Prostate gland (tissue), 2 donors: ENCODE measurements at regions not wholly inside any gene's neighbourhood (a gene's known extent, or its start where the extent isn't known, plus 50 kb on each side); places are given as distances from the start of the nearest gene placed in this dataset.

Experiments used
- DNase-seq: peaks from one replicate; pipeline ENCODE4 v3.0.0-alpha.2; 2019; ENCODE audit warnings: low spot score
- H3K27ac ChIP-seq, 2 donors: fragments of 200-600 bp; sonication (generic); 2 replicates each; pipeline ENCODE4 v1.5.1; 2017 to 2019
- H3K27me3 ChIP-seq: fragments of 200-600 bp; sonication (generic); replicated peaks from 2 replicates; pipeline ENCODE4 v1.5.1; 2019; ENCODE audit not compliant: insufficient read depth
- H3K36me3 ChIP-seq, 2 donors: fragments of 200-600 bp; sonication (generic); 1 replicate in 1 of 2; 2 replicates in 1 of 2; pipeline versions ENCODE4 v1.5.1 to v1.8.1; 2017 to 2019
- H3K4me1 ChIP-seq: fragments of 200-600 bp; sonication (generic); replicated peaks from 2 replicates; pipeline ENCODE4 v1.5.1; 2019
- H3K4me3 ChIP-seq, 2 donors: fragments of 200-600 bp; sonication (generic); 2 replicates each; pipeline ENCODE4 v1.5.1; 2017 to 2019
- H3K9me3 ChIP-seq: fragments of 200-600 bp; sonication (generic); 2 replicates; pipeline ENCODE4 v1.5.1; 2017
- CTCF ChIP-seq, 4 experiments: fragments of 200-600 bp in 2 of 4; fragments of 450-650 bp in 2 of 4; sonication (generic) in 2 of 4; IDR thresholded peaks; 1 replicate in 3 of 4; 2 replicates in 1 of 4; pipeline ENCODE4 v1.5.1; 2016 to 2019; ENCODE audit warnings: antibody characterized with exemption in 4 of 4, mild to moderate bottlenecking in 2 of 4, moderate library complexity in 2 of 4
- POLR2A ChIP-seq: fragments of 450-650 bp; IDR thresholded peaks from one replicate; pipeline ENCODE4 v1.6.1; 2016; ENCODE audit warnings: antibody characterized with exemption, mild to moderate bottlenecking
- POLR2AphosphoS5 ChIP-seq: sonication (generic); formaldehyde crosslinking; IDR thresholded peaks from one replicate; pipeline ENCODE4 v1.6.1; 2017; ENCODE audit warnings: antibody characterized with exemption
- WGBS: methylation state at CpG from one replicate; pipeline ENCODE4 v1.1.5; 2018; 5-methylcytosine and 5-hydroxymethylcytosine counted together
- intact Hi-C: fragments of 100-400 bp; cut with DNase I; formaldehyde crosslinking; loops from one replicate; pipeline ENCODE4 v1.14.2; 2022

- Histone ChIP-seq H3K4me1 (no peaks in the 10 kb centered on the region), H3K4me3 (no peak overlapping the region), H3K9me3 (no peaks in the 10 kb centered on the region), H3K27ac (no peak overlapping the region), H3K27me3 (peaks cover 14% of the 10 kb centered on the region), H3K36me3 (no peaks in the 10 kb centered on the region)
- intact Hi-C loops, result no loop called here
- TF ChIP-seq CTCF (IDR thresholded peaks at IDR 0.05) (no peak), POLR2AphosphoS5 (peak; percentile 15)
- 52% methylated on average over 9 of the region's 9 CpGs for WGBS
- DNase-seq, result peak; percentile 8
Measured at GRCh38 chr2:176491172-176491904, 222.1 kb downstream of the MTX2 start.

GRCh38 chr2:176492583-176492982 is 223.3 kb downstream of the MTX2 start:
- peaks cover 14% of the 10 kb centered on the region for H3K27me3 ChIP-seq
- TF ChIP-seq CTCF (IDR thresholded peaks at IDR 0.05), result no peak
- TF ChIP-seq POLR2AphosphoS5, result no peak
- no peak for TF ChIP-seq POLR2A
- intact Hi-C loops, result no loop called here
- H3K36me3 ChIP-seq, result no peaks in the 10 kb centered on the region
- no peaks in the 10 kb centered on the region for H3K4me1 ChIP-seq
- no peak for DNase-seq
- no peaks in the 10 kb centered on the region for H3K9me3 ChIP-seq
- H3K27ac ChIP-seq, result no peak overlapping the region
- H3K4me3 ChIP-seq, result no peak overlapping the region
- WGBS, result 77% methylated on average over 1 of the region's 1 CpG

GRCh38 chr2:176493226-176493825 is 224.1 kb downstream of the MTX2 start:
- no peak overlapping the region for H3K4me3 ChIP-seq
- intact Hi-C loops, result no loop called here
- H3K4me1 ChIP-seq, result no peaks in the 10 kb centered on the region
- H3K27me3 ChIP-seq, result peaks cover 14% of the 10 kb centered on the region
- no peak overlapping the region for H3K27ac ChIP-seq
- TF ChIP-seq POLR2AphosphoS5 (no peak), POLR2A (no peak), CTCF (IDR thresholded peaks at IDR 0.05) (no peak)
- 90% methylated on average over 7 of the region's 7 CpGs for WGBS
- no peak for DNase-seq
- H3K9me3 ChIP-seq, result no peaks in the 10 kb centered on the region
- H3K36me3 ChIP-seq, result no peaks in the 10 kb centered on the region

GRCh38 chr2:176493909-176494308 is 224.7 kb downstream of the MTX2 start:
- intact Hi-C loops, result no loop called here
- Histone ChIP-seq H3K36me3 (no peaks in the 10 kb centered on the region), H3K4me3 (no peak overlapping the region), H3K27ac (no peak overlapping the region), H3K9me3 (no peaks in the 10 kb centered on the region), H3K4me1 (no peaks in the 10 kb centered on the region), H3K27me3 (peaks cover 14% of the 10 kb centered on the region)
- no peak for TF ChIP-seq POLR2AphosphoS5
- TF ChIP-seq CTCF (IDR thresholded peaks at IDR 0.05), result no peak
- TF ChIP-seq POLR2A, result no peak
- 87% methylated on average over 3 of the region's 3 CpGs for WGBS
- no peak for DNase-seq

GRCh38 chr2:176494949-176495353 is 225.7 kb downstream of the MTX2 start:
- DNase-seq, result no peak
- no peaks in the 10 kb centered on the region for H3K36me3 ChIP-seq
- H3K27me3 ChIP-seq, result peaks cover 14% of the 10 kb centered on the region
- no peak overlapping the region for H3K4me3 ChIP-seq
- intact Hi-C loops, result no loop called here
- no peak overlapping the region for H3K27ac ChIP-seq
- H3K4me1 ChIP-seq, result no peaks in the 10 kb centered on the region
- no peak for TF ChIP-seq CTCF (IDR thresholded peaks at IDR 0.05)
- TF ChIP-seq POLR2A, result no peak
- no peak for TF ChIP-seq POLR2AphosphoS5
- WGBS, result 10% methylated on average over 2 of the region's 2 CpGs
- H3K9me3 ChIP-seq, result no peaks in the 10 kb centered on the region
